GM19468 (cell line): ENCODE measurements at regions not wholly inside any gene's neighbourhood (a gene's known extent, or its start where the extent isn't known, plus 50 kb on each side); places are given as distances from the start of the nearest gene placed in this dataset.

Experiments used
- ATAC-seq: cut with Tn5 transposase; IDR thresholded peaks from one replicate; pipeline ENCODE4 v1.9.1; 2021; ENCODE audit warnings: mild to moderate bottlenecking, moderate library complexity, moderate number of reproducible peaks; ENCODE audit not compliant: unreplicated experiment; ENCODE audit errors: extremely low read depth

- no peak for ATAC-seq
Measured at GRCh38 chr9:78590068-78590467, 293.1 kb downstream of the PSAT1 start.

GRCh38 chr9:78592811-78593210 is 295.9 kb downstream of the PSAT1 start:
- ATAC-seq = no peak

- no peak for ATAC-seq
Measured at GRCh38 chr9:78595200-78595945, 298.4 kb downstream of the PSAT1 start.

- no peak for ATAC-seq
Measured at GRCh38 chr9:78596346-78596745, 299.4 kb downstream of the PSAT1 start.

GRCh38 chr9:78598120-78598519 is 301.2 kb downstream of the PSAT1 start:
- ATAC-seq = no peak

GRCh38 chr9:78599926-78600325 is 303.0 kb downstream of the PSAT1 start:
- ATAC-seq = no peak

GRCh38 chr9:78601957-78602565 is 305.1 kb downstream of the PSAT1 start:
- ATAC-seq = peak; percentile 80

GRCh38 chr9:78605041-78606000 is 308.4 kb downstream of the PSAT1 start:
- no peak for ATAC-seq

- no peak for ATAC-seq
Measured at GRCh38 chr9:78606001-78606379, 309.1 kb downstream of the PSAT1 start.

GRCh38 chr9:78607853-78608252 is 310.9 kb downstream of the PSAT1 start:
- ATAC-seq = no peak

GRCh38 chr9:78609450-78609849 is 312.5 kb downstream of the PSAT1 start:
- ATAC-seq = no peak

- ATAC-seq = no peak
Measured at GRCh38 chr9:78612091-78612490, 315.2 kb downstream of the PSAT1 start.

GRCh38 chr9:78613006-78613405 is 316.1 kb downstream of the PSAT1 start:
- no peak for ATAC-seq

GRCh38 chr9:78614892-78615291 is 318.0 kb downstream of the PSAT1 start:
- no peak for ATAC-seq

GRCh38 chr9:78615372-78615771 is 318.4 kb downstream of the PSAT1 start:
- ATAC-seq = no peak

GRCh38 chr9:78618735-78619134 is 321.8 kb downstream of the PSAT1 start:
- ATAC-seq = no peak

GRCh38 chr9:78620303-78620702 is 323.4 kb downstream of the PSAT1 start:
- ATAC-seq = no peak

- no peak for ATAC-seq
Measured at GRCh38 chr9:78620764-78621163, 323.8 kb downstream of the PSAT1 start.

GRCh38 chr9:78622126-78622525 is 325.2 kb downstream of the PSAT1 start:
- no peak for ATAC-seq

- ATAC-seq = no peak
Measured at GRCh38 chr9:78626971-78627370, 330.0 kb downstream of the PSAT1 start.

GRCh38 chr9:78630966-78631365 is 334.0 kb downstream of the PSAT1 start:
- no peak for ATAC-seq
